ENCODE measurements at regions not wholly inside any gene's neighbourhood (a gene's known extent, or its start where the extent isn't known, plus 50 kb on each side); places are given as distances from the start of the nearest gene placed in this dataset.

GRCh38 chr11:106286881-106287504 is 209.5 kb downstream of the AASDHPPT start:
- DNase-seq (ENCODE audit: low spot score) = no peak
- no peak overlapping the region for H3K9ac ChIP-seq (ENCODE audit: low read depth in 1 of 2, low read length in 2 of 2)
- H3K4me3 ChIP-seq (ENCODE audit: low read depth in 1 of 3, low read length in 3 of 3) = no peak overlapping the region
- no peaks in the 10 kb centered on the region for H3K36me3 ChIP-seq (ENCODE audit: control insufficient read depth in 4 of 4, insufficient read depth in 3 of 4, low read depth in 1 of 4, low read length in 3 of 4)
- TF ChIP-seq YY1 (IDR thresholded peaks at IDR 0.05) (no peak), HNF4G (IDR thresholded peaks at IDR 0.05) (no peak), TAF1 (conservative IDR thresholded peaks at IDR 0.05) (no peak), JUND (IDR thresholded peaks at IDR 0.05) (no peak), EGR1 (IDR thresholded peaks at IDR 0.05; ENCODE audit: low read depth in 2 of 2) (no peak), ZBTB33 (IDR thresholded peaks at IDR 0.05) (no peak), REST (IDR thresholded peaks at IDR 0.05) (no peak), RAD21 (IDR thresholded peaks at IDR 0.05) (no peak), GABPA (IDR thresholded peaks at IDR 0.05 in 1 of 2, conservative IDR thresholded peaks at IDR 0.05 in 1 of 2) (no peak), FOXA1 (IDR thresholded peaks at IDR 0.05) (no peak), RXRA (IDR thresholded peaks at IDR 0.05) (no peak), SP1 (IDR thresholded peaks at IDR 0.05) (no peak), NR2F2 (IDR thresholded peaks at IDR 0.05) (no peak), HNF4A (conservative IDR thresholded peaks at IDR 0.05) (no peak), ATF3 (IDR thresholded peaks at IDR 0.05) (no peak)
- TF ChIP-seq, protein P1, sequence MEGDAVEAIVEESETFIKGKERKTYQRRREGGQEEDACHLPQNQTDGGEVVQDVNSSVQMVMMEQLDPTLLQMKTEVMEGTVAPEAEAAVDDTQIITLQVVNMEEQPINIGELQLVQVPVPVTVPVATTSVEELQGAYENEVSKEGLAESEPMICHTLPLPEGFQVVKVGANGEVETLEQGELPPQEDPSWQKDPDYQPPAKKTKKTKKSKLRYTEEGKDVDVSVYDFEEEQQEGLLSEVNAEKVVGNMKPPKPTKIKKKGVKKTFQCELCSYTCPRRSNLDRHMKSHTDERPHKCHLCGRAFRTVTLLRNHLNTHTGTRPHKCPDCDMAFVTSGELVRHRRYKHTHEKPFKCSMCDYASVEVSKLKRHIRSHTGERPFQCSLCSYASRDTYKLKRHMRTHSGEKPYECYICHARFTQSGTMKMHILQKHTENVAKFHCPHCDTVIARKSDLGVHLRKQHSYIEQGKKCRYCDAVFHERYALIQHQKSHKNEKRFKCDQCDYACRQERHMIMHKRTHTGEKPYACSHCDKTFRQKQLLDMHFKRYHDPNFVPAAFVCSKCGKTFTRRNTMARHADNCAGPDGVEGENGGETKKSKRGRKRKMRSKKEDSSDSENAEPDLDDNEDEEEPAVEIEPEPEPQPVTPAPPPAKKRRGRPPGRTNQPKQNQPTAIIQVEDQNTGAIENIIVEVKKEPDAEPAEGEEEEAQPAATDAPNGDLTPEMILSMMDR (IDR thresholded peaks at IDR 0.05; ENCODE audit: low read depth, low read length, missing input control) = no peak
- H3K9me3 ChIP-seq (ENCODE audit: control insufficient read depth in 4 of 4, low read length in 3 of 4) = no peaks in the 10 kb centered on the region
- no peaks in the 10 kb centered on the region for H3K27me3 ChIP-seq (ENCODE audit: control insufficient read depth in 4 of 4, insufficient read depth in 4 of 4, low read length in 3 of 4)
- 52% methylated on average over 3 of the region's 3 CpGs for WGBS
- H3K4me1 ChIP-seq (ENCODE audit: control insufficient read depth in 4 of 4, insufficient read depth in 4 of 4, low read length in 3 of 4) = no peaks in the 10 kb centered on the region
- H3K27ac ChIP-seq (ENCODE audit: low read depth in 1 of 2, low read length in 2 of 2) = no peak overlapping the region

DNA sequence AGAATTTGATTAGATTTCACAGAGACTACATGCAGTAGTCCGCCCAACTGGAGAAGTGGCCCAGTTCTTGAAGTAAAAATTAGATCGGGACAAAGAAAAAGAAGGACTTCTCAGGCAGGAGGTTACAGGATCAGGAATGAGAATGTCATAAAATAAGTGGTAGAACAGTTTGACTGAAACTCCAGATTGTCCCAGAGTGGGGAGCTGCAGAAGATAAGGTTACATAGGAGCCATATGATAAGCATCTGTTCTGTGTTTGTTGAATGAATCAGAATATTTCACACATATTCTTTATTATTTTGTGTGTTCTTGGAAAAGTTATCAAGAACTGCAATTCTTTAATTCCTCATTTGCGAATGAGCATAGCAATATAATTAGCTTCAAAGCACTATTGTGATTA is 210.6 kb downstream of the AASDHPPT start:
- no peak for DNase-seq (ENCODE audit: low spot score)
- Histone ChIP-seq H3K27ac (ENCODE audit: low read depth in 1 of 2, low read length in 2 of 2) (no peak overlapping the region), H3K4me3 (ENCODE audit: low read depth in 1 of 3, low read length in 3 of 3) (no peak overlapping the region), H3K9ac (ENCODE audit: low read depth in 1 of 2, low read length in 2 of 2) (no peak overlapping the region), H3K36me3 (ENCODE audit: control insufficient read depth in 4 of 4, insufficient read depth in 3 of 4, low read depth in 1 of 4, low read length in 3 of 4) (no peaks in the 10 kb centered on the region), H3K4me1 (ENCODE audit: control insufficient read depth in 4 of 4, insufficient read depth in 4 of 4, low read length in 3 of 4) (no peaks in the 10 kb centered on the region), H3K9me3 (ENCODE audit: control insufficient read depth in 4 of 4, low read length in 3 of 4) (no peaks in the 10 kb centered on the region), H3K27me3 (ENCODE audit: control insufficient read depth in 4 of 4, insufficient read depth in 4 of 4, low read length in 3 of 4) (no peaks in the 10 kb centered on the region)
- TF ChIP-seq GABPA (IDR thresholded peaks at IDR 0.05 in 1 of 2, conservative IDR thresholded peaks at IDR 0.05 in 1 of 2) (no peak), ZBTB33 (IDR thresholded peaks at IDR 0.05) (no peak), HNF4G (IDR thresholded peaks at IDR 0.05) (no peak)
- WGBS = 85% methylated on average over 3 of the region's 3 CpGs
